ENCODE measurements at regions not wholly inside any gene's neighbourhood (a gene's known extent, or its start where the extent isn't known, plus 50 kb on each side); places are given as distances from the start of the nearest gene placed in this dataset.
"Not testable (repeated sequence)": the region's sequence is repeated elsewhere in the genome, so short reads cannot be mapped to it uniquely, and the experiment has no call there.

- DNase-seq (ENCODE audit: low spot score): no peak
Observed at GRCh38 chr16:26505496-26505895, 561.2 kb upstream of the C16orf82 start.

- not testable (repeated sequence) for DNase-seq (ENCODE audit: low spot score)
Observed at GRCh38 chr16:26508946-26509345, 557.8 kb upstream of the C16orf82 start.

GRCh38 chr16:26510924-26511323, 555.8 kb upstream of the C16orf82 start:
- no peak for DNase-seq (ENCODE audit: low spot score)

DNA sequence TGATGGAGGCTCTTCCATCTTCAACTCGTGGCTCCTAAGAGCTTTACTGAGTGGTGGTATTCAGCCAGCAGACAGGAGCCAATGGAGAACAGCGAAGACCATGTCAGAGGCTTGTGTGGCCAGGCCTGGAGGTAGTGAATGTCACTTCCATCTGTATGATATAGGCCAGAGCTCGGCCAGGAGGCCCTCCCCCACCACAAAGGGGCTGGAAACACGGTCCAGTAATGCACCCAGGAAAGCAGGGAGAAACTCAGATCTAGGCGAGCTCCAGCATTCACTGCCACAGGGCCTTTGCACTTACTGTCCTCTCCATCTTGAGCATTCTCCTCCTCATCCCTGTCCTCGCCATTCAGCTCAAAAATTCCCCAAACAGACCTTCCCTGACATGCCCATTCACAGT, 555.3 kb upstream of the C16orf82 start:
- DNase-seq (ENCODE audit: low spot score): no peak

GRCh38 chr16:26521626-26522025, 545.1 kb upstream of the C16orf82 start:
- DNase-seq (ENCODE audit: low spot score): no peak

GRCh38 chr16:26524281-26524680, 542.4 kb upstream of the C16orf82 start:
- DNase-seq (ENCODE audit: low spot score): no peak

- no peak for DNase-seq (ENCODE audit: low spot score)
Observed at GRCh38 chr16:26524846-26525245, 541.9 kb upstream of the C16orf82 start.

DNA sequence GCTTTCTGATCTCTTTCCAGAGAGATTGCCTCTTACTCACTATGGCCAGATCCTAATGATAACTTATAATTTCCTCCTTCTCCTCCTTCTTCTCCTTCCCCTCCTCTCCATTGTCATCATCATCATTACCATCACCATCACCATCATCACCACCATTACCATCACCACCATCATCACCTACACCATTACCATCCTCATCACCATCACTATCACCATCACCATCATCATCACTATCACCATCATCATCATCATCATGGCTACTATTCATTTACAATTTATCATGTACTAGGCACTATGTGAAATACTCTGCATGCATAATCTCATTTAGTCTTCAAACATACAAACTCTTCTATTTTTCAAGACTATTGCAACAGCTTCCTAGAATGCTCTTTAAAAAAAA, 540.9 kb upstream of the C16orf82 start:
- DNase-seq (ENCODE audit: low spot score): no peak

DNA sequence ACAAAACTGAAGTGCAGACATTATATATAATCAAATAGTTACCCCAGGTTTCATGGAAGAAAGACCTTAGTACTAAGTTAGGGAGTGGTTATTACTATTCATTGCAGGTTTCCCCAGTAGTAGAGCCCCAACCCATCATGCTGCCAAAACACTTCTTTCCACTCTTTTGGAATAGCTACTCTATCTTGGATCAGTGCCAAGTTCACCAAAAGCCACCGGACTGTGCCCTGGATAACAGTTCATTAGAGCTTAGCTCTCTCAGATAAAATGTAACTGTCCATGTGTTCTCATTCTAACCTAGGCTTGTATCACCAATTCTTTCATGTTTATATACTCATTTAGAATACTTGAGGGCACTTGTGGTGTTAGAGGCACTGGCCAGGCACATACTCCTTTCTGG, 540.1 kb upstream of the C16orf82 start:
- DNase-seq (ENCODE audit: low spot score): no peak

DNA sequence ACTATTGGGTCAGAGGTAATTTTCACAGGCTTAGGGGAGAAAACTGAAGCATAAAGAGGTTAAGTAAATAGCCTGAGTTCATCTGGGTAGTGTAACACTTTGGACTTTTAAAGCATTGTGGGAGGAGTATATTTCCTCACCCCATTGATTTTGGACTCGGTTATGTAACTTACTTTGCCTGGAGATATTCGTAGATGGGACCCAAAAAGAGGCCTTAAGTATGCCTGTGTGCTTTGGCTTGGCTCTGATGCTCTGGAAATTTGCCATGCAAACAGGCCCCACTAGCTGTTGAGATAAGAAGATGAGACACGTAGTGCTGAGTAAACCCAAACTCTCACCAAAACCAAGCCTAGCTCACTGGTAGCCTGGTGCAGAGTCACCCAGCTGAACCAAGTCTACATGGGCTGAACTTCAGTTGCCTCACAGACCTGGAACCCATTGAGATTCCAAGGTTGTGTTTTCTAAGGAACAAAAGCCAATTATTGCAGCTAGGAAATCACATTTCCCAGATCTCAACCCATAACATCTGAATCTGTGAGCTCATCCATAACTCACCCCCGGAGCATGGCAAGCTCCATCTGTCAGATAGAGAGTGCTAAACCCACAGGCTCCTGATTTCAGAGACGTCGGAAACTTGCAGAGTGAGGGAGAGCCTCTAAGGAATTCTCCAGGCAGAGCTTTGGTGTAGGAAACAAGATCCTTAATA, 536.0 kb upstream of the C16orf82 start:
- DNase-seq (ENCODE audit: low spot score): no peak

GRCh38 chr16:26531290-26531730, 535.4 kb upstream of the C16orf82 start:
- DNase-seq (ENCODE audit: low spot score): no peak

- DNase-seq (ENCODE audit: low spot score): no peak
Observed at GRCh38 chr16:26532456-26532855, 534.3 kb upstream of the C16orf82 start.

- no peak for DNase-seq (ENCODE audit: low spot score)
Observed at GRCh38 chr16:26542198-26542597, 524.5 kb upstream of the C16orf82 start.

DNA sequence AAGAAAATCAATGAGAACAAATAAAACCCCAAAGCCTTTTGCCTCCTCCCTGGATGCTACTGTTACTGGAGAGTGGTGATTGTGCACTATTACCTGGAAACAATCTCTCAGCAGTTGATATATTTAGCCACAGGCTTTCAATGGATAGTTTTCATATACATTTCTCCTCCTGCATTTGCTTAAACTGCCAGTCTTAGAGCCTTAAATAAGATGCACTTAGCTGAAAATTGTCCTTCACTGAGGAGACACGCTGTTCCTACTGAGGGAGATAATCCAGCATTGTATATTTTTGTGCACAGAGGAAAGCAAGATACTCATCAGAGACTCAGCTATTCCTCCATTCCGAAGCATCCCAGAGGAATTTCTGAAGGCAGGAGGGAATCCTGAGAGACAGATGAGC, 520.2 kb upstream of the C16orf82 start:
- DNase-seq (ENCODE audit: low spot score): no peak

DNA sequence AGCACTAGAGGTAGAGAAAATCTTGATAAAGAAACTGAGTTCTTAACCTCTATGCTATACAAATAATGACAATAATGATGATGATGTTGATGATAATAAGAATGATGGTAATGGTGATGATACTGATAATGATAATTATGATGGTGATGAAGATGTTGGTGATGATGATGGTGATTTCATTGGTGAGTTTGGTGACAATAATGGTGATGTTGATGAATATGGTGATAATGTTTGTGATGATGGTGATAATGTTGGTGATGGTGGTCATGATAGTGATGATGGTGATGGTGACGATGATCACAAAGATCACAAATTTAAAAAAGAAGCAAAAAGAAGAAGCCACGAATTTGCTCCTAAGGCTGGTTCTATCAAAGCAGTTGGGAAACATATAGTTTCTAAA, 519.0 kb upstream of the C16orf82 start:
- DNase-seq (ENCODE audit: low spot score): no peak

- DNase-seq (ENCODE audit: low spot score): no peak
Observed at GRCh38 chr16:26550111-26550610, 516.6 kb upstream of the C16orf82 start.

- DNase-seq (ENCODE audit: low spot score): no peak
Observed at GRCh38 chr16:26554030-26554429, 512.7 kb upstream of the C16orf82 start.

DNA sequence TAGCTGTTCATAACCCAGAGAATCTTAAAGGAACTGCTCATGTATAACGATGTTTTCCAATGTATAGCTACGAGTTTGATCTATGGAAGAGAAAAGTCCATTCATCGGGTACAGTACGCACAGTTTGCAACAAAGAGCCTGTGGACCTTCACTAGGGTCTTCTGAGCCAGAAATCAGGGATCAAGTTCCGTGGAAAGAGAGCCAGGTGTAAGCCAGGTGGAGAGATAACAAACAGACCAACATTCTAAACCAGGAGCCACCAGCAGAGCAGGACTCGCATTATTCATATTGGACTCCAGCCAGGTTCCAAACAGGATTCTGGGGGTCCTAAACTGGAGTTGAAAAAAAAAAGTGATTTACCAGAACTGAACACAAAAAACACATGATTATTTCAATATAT, 505.4 kb upstream of the C16orf82 start:
- no peak for DNase-seq (ENCODE audit: low spot score)

DNA sequence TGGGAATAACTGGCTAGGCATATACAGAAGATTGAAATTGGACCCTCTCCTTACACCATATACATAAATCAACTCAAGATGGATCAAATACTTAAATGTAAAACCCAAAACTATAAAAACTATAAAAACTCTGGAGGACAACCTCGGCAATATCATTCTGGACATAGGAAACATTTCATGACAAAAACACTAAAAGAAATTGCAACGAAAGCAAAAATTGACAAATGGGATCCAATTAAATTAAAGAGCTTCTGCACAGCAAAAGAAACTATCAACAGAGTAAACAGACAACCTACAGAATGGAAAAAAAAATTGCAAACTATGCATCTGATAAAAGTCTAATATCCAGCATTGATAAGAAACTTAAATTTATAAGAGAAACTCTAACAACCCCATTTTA, 503.7 kb upstream of the C16orf82 start:
- no peak for DNase-seq (ENCODE audit: low spot score)

DNA sequence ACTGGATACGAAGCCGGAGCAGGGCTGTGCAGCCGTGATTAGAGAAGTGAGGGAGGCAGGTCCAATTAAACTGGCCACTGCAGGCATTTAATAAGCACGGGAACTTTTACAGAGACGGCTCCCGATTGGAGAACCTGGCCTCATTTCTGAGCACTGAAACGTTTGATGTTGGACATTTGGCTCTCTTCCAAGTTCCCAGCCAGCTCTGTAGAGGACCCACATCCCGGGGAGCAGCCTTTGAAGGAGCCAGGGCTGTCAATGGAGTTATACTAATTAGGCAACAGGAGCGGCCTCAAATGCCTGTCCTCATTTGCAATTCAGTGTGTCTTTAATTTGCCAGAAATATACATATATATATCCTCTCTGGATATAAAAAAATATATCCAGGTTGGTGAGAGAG, 499.4 kb upstream of the C16orf82 start:
- no peak for DNase-seq (ENCODE audit: low spot score)

DNA sequence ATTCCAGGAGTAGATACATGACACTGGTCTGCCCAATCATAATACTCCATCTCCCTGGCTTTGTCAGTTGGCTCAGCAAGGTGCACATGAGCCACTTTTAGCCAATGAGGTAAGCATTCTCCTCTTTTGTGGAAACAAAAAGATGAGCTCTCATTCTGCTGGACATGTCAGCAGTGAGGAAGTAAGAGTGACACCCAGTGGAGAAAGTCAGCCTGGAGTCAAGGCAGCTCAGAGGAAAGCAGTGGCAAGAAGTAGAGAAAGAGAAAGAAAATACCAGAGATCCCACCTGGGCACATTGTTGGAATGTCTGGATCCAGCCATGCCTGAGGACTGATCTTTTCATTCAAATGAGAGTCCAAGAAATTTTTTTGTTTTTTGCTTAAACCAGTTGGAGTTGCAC, 496.9 kb upstream of the C16orf82 start:
- no peak for DNase-seq (ENCODE audit: low spot score)

GRCh38 chr16:26578748-26579147, 488.0 kb upstream of the C16orf82 start:
- DNase-seq (ENCODE audit: low spot score): no peak

DNA sequence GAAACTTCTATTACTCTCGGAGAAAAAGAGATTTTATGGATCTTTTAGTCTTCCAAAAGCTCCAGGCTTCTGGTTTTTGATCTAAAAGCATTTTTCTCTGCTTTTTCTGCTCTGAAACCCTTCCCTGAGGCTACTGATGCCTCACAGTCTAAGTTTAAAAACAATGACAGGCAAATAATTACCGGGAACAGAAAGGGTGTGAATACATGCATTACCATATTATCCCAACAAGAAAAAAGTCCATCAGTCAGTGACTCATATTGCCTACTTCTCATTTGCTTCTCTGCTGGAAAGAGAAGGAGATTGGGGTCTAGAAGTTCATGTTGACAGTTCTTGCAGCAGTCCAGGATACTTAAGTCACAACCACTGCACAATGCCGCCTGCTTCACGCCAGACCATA, 482.9 kb upstream of the C16orf82 start:
- no peak for DNase-seq (ENCODE audit: low spot score)

DNA sequence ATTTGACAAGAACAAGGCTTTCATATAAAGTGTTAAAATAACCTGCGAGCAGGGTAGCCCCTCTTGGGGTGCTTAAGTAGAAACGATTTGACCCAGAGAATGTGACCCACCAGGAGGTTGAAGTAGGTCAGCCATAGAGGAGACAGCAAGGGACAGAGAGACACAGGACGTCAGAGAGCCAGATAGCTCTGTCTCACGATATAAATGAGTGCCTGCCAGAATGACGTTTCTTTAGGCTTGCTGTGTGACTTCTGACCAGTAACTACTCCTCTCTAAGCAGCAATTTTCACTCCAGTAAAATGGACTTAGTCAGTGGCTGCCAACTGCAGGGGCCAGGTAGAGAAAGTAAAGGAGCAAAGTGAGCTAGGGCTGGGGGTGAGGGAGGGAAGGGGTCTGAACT, 473.0 kb upstream of the C16orf82 start:
- DNase-seq (ENCODE audit: low spot score): no peak
